Stomach (tissue), 8 donors: ENCODE measurements at regions not wholly inside any gene's neighbourhood (a gene's known extent, or its start where the extent isn't known, plus 50 kb on each side); places are given as distances from the start of the nearest gene placed in this dataset.
A peak's percentile ranks its signal among the peaks of the same experiment; 100 is the strongest.

ENCODE experiments used
- DNase-seq, 2 donors: peaks; one replicate each; pipeline versions ENCODE4 v3.0.0 to v3.0.0-alpha.2; 2013 to 2019
- H3K27ac ChIP-seq, 5 donors: fragments of 200-600 bp in 4 of 5; sonication (generic) in 4 of 5; one replicate each; pipeline ENCODE4 v1.5.1; 2013 to 2019; ENCODE audit warnings: mild to moderate bottlenecking in 1 of 5, moderate library complexity in 1 of 5
- H3K27me3 ChIP-seq, 3 donors: fragments of 200-600 bp; sonication (generic); one replicate each; pipeline ENCODE4 v1.5.1; 2017 to 2019; ENCODE audit warnings: mixed run types in 1 of 3
- H3K36me3 ChIP-seq, 4 donors: fragments of 200-600 bp; sonication (generic); 1 replicate in 3 of 4; 2 replicates in 1 of 4; pipeline ENCODE4 v1.5.1; 2016 to 2019
- H3K4me1 ChIP-seq, 4 donors: fragments of 200-600 bp; sonication (generic); one replicate each; pipeline ENCODE4 v1.5.1; 2016 to 2019
- H3K4me3 ChIP-seq, 4 donors: fragments of 200-600 bp; sonication (generic) in 3 of 4; one replicate each; pipeline ENCODE4 v1.5.1; 2016 to 2019; ENCODE audit warnings: mild to moderate bottlenecking in 1 of 4
- H3K9me3 ChIP-seq, 4 donors: fragments of 200-600 bp; sonication (generic); one replicate each; pipeline ENCODE4 v1.5.1; 2016 to 2019
- CTCF ChIP-seq, 7 experiments: fragments of 450-650 bp in 4 of 7; fragments of 200-600 bp in 3 of 7; sonication (generic) in 3 of 7; IDR thresholded peaks; one replicate each; pipeline ENCODE4 v1.5.1; 2016 to 2019; ENCODE audit warnings: antibody characterized with exemption in 7 of 7, control low read depth in 2 of 7, mild to moderate bottlenecking in 1 of 7
- EP300 ChIP-seq: sonication (generic); formaldehyde crosslinking; IDR thresholded peaks from one replicate; pipeline ENCODE4 v1.6.1; 2017; ENCODE audit warnings: antibody characterized with exemption
- POLR2A ChIP-seq, 4 donors: fragments of 450-650 bp; IDR thresholded peaks; one replicate each; pipeline ENCODE4 v1.6.1; 2016; ENCODE audit warnings: antibody characterized with exemption in 4 of 4, control low read depth in 2 of 4, mild to moderate bottlenecking in 1 of 4, moderate library complexity in 1 of 4
- POLR2AphosphoS5 ChIP-seq, 3 donors: sonication (generic); formaldehyde crosslinking; IDR thresholded peaks; one replicate each; pipeline ENCODE4 v1.6.1; 2016; ENCODE audit warnings: antibody characterized with exemption in 3 of 3
- WGBS, 5 donors: extraction: QIAGEN DNeasy Blood & Tissue Kit in 3 of 5; methylation state at CpG; one replicate each; pipeline versions ENCODE4 v1.1.5 to v1.1.7; 2013 to 2018; 5-methylcytosine and 5-hydroxymethylcytosine counted together
- intact Hi-C: fragments of 100-400 bp; cut with DNase I; formaldehyde crosslinking; loops from one replicate; pipeline ENCODE4 v1.15.1; 2023; ENCODE audit warnings: low total_unique reads
- donor health status: healthy with polysubstance abuse.
- donor health status: Bipolar disorder and iron deficiency.
- donor health status: healthy.

- no peaks in the 10 kb centered on the region for H3K4me1 ChIP-seq
- intact Hi-C loops, result no loop called here
- no peaks in the 10 kb centered on the region for H3K36me3 ChIP-seq
- no peaks in the 10 kb centered on the region for H3K27me3 ChIP-seq
- no peak overlapping the region for H3K27ac ChIP-seq
- no peak overlapping the region for H3K4me3 ChIP-seq
- H3K9me3 ChIP-seq, result no peaks in the 10 kb centered on the region
- no peak for DNase-seq
- TF ChIP-seq CTCF (IDR thresholded peaks at IDR 0.05), result no peak
- 69 to 82% (median 77%) methylated on average over 3 of the region's 3 CpGs for WGBS, 5 donors
Measured at GRCh38 chr1:218718206-218718605, 373.1 kb downstream of the TGFB2 start.

- intact Hi-C loops, result no loop called here
- H3K27ac ChIP-seq, result no peak overlapping the region
- no peaks in the 10 kb centered on the region for H3K36me3 ChIP-seq
- no peaks in the 10 kb centered on the region for H3K27me3 ChIP-seq
- H3K4me3 ChIP-seq, result no peak overlapping the region
- no peak for TF ChIP-seq POLR2A (IDR thresholded peaks at IDR 0.05)
- TF ChIP-seq POLR2AphosphoS5 (IDR thresholded peaks at IDR 0.05), result no peak
- TF ChIP-seq EP300, result no peak
- TF ChIP-seq CTCF (IDR thresholded peaks at IDR 0.05), result no peak
- no peaks in the 10 kb centered on the region for H3K9me3 ChIP-seq
- WGBS, 5 donors, result 79 to 85% (median 81%) methylated on average over 4 of the region's 4 CpGs
- no peaks in the 10 kb centered on the region for H3K4me1 ChIP-seq
- DNase-seq, result no peak
Measured at GRCh38 chr1:218718977-218719376, 373.8 kb downstream of the TGFB2 start.

GRCh38 chr1:218728898-218729565, 383.9 kb downstream of the TGFB2 start:
- no peak for DNase-seq
- Histone ChIP-seq H3K4me3 (no peak overlapping the region), H3K36me3 (no peaks in the 10 kb centered on the region), H3K4me1 (no peaks in the 10 kb centered on the region), H3K27me3 (no peaks in the 10 kb centered on the region), H3K9me3 (no peaks in the 10 kb centered on the region), H3K27ac (no peak overlapping the region)
- intact Hi-C loops, result no loop called here
- TF ChIP-seq EP300 (no peak), POLR2A (IDR thresholded peaks at IDR 0.05) (no peak), POLR2AphosphoS5 (IDR thresholded peaks at IDR 0.05) (no peak), CTCF (IDR thresholded peaks at IDR 0.05) (no peak)
- 22 to 75% (median 53%) methylated on average over 1 of the region's 1 CpG for WGBS, 5 donors

- Histone ChIP-seq H3K36me3 (no peaks in the 10 kb centered on the region), H3K27ac (no peak overlapping the region), H3K4me3 (no peak overlapping the region), H3K9me3 (no peaks in the 10 kb centered on the region), H3K4me1 (peaks cover 0 to 4% (median 0%) of the 10 kb centered on the region in 4 donors), H3K27me3 (no peaks in the 10 kb centered on the region)
- DNase-seq, result peak in 1 of 2 donors; percentile 59
- TF ChIP-seq CTCF (IDR thresholded peaks at IDR 0.05), result no peak
- TF ChIP-seq POLR2A (IDR thresholded peaks at IDR 0.05), result no peak
- TF ChIP-seq POLR2AphosphoS5 (IDR thresholded peaks at IDR 0.05), result no peak
- TF ChIP-seq EP300, result no peak
- intact Hi-C loops, result no loop called here
Measured at GRCh38 chr1:218735436-218736032, 390.4 kb downstream of the TGFB2 start.
